GM19395 (cell line): ENCODE measurements at regions not wholly inside any gene's neighbourhood (a gene's known extent, or its start where the extent isn't known, plus 50 kb on each side); places are given as distances from the start of the nearest gene placed in this dataset.
A peak's percentile ranks its signal among the peaks of the same experiment; 100 is the strongest.

Experiments used
- ATAC-seq: cut with Tn5 transposase; IDR thresholded peaks from one replicate; pipeline ENCODE4 v1.9.1; 2021; ENCODE audit warnings: mild to moderate bottlenecking, moderate library complexity; ENCODE audit not compliant: unreplicated experiment

DNA sequence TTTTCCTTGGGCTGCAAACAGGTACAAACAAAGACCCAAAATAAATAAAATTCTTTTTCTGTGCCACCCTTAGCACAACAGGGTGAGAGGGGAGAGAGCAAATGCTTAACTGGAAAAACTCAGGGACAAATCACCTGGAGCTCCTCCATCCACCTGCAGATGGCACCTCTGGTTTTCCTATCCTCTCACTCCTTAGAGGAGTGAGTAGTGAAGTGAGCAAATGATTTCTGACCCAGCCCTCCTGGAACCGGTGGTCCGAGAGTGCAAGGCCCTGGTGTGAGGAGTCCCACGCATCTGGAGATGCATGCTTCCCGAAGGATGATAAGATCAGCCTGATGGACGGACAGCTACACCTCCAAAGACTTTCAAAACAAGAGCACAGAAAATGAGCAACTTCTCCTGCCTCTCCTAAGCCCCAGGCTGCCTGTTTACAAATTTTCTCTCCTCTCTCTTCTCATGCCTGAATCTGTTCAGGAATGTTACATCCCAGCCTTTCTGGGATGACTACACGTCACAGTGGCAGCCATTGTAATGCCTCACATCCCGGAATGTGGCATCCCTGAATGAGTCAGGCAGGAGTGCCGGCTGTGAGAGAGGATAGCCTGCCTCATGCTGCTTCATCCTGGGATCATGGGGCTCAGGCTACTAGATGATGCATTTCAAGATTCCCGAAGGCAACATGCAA, 86.4 kb downstream of the ADRB2 start:
- no peak for ATAC-seq

GRCh38 chr5:148913493-148913892, 87.1 kb downstream of the ADRB2 start:
- no peak for ATAC-seq

DNA sequence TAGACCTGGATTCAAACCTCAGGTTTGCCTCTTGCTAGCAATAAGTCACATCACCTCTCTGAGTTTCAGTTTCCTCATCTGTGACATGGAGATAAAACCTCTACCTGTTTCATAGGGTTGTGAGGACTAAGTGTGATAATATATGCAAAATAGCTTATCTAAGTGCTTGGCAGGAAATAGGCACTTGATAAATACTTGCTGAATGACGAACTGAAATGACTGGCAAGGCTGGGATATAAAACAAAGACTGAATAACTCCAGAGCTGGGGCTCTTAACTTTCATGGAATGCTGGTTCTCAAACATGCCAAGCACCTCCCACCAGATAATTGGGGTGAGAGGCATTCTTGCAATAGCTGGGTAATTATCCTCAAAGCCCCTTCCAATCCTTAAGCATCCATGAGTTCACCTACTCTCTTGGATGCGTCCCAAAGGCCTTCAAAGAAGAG, 87.6 kb downstream of the ADRB2 start:
- ATAC-seq: no peak

DNA sequence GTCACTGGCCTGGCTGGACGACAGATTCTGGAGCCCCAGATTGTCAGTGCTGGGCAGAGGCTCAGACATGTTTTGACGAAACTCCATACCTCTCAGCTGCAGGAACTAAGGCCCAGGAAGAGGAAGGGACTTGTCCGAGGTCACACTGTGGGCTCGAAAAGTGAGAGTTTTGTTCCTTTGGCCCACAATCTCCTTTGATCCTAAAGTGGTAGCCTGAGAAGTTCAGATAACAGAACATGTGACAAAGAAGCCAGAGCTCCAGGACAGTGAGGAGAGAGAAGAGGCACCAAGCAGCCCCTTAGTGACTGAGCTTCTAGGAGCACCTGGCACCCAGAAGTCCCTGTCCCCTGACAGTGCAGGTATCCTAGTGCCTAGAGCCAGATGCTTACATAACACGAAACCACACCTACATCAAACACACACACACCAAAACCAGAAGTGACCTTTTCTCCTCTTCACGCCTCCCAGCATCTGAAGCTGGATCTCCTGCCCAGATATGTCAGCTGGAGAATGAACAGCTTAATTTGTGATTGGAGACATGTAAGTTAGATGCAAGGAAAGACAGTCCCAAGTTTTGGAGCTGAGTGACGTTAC, 88.9 kb downstream of the ADRB2 start:
- no peak for ATAC-seq

GRCh38 chr5:148920646-148921288, 94.4 kb downstream of the ADRB2 start:
- no peak for ATAC-seq

- no peak for ATAC-seq
These were observed 94.9 kb downstream of the ADRB2 start for GRCh38 chr5:148921350-148921749.

DNA sequence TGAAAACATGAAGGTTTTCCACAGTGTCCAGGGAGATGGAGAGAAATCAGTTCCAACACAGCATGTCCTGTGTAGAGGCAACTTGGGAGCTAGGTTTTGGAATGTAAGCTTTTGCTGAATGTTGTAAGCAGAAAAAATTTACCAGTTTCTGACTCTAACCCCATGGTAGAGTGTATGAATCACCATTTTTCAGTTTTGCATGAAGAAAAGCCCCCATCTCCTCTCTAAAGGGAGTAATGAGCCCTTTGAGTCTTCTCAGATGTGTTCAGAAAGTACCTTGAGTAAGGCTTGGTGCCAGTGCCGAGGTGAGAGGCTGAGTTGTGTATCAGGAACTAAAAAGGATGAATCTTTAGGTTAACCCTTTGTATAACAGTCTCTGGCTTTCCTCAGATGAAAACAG, 96.2 kb downstream of the ADRB2 start:
- peak; percentile 75 for ATAC-seq

- no peak for ATAC-seq
These were observed 96.6 kb downstream of the ADRB2 start for GRCh38 chr5:148923023-148923422.

DNA sequence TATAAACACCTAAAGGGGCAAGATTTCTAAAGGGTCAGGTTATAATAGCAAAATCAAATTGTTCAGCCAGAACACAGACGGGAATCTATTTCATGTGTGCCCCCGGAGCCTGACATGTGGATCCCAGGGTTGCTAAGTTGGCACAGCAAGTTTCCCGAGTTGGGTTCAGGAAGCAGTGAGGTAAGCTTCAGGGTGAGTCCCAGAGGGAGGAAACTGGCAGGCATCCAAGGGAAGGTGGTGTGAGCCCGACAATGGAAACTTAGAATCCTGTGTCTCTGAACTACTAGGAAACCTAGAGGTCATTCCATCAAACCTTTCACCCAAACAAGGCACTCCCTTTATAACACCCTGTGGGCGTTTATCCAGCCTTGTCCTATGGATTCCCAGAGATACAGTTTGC, 98.4 kb downstream of the ADRB2 start:
- ATAC-seq: no peak

DNA sequence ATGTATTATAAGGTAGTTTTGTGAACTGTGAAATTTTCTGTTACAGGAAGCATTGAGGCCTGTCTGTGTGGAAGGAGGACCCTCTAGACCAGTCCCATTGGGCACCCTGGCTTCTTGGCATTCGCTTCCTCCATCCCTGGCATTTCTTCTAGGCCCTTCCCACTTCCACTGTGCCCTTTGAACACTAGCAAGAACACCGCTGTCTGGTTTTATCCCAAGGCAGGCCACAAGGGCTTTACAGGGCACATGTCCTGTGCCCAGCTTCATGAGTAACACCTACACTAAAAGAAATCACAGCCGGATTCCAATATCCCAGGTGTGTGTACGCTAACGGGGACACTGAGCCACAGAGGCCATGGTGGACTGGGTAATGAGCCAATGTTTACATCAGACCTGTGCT, 99.8 kb downstream of the ADRB2 start:
- no peak for ATAC-seq

GRCh38 chr5:148927307-148927946, 101.0 kb downstream of the ADRB2 start:
- no peak for ATAC-seq

DNA sequence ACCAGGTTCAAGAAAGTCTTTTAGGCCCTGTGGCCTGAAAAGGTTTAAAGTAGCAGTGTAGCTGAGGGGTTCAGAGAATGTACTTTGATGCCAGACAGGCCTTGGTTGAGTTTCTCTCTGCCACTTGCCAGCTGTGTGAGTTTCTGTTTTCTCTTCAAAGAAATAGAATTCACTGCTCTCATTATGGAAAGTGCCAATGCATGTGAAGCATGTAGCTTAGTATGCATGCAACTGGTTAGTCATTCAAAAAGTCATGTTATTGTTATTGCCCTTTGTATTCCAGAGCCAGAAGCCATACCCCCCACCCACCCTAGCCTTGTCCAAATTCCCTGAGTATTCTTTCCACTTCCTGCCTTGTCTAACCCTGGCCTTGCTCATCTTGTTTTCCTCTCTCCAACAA, 101.7 kb downstream of the ADRB2 start:
- ATAC-seq: no peak

DNA sequence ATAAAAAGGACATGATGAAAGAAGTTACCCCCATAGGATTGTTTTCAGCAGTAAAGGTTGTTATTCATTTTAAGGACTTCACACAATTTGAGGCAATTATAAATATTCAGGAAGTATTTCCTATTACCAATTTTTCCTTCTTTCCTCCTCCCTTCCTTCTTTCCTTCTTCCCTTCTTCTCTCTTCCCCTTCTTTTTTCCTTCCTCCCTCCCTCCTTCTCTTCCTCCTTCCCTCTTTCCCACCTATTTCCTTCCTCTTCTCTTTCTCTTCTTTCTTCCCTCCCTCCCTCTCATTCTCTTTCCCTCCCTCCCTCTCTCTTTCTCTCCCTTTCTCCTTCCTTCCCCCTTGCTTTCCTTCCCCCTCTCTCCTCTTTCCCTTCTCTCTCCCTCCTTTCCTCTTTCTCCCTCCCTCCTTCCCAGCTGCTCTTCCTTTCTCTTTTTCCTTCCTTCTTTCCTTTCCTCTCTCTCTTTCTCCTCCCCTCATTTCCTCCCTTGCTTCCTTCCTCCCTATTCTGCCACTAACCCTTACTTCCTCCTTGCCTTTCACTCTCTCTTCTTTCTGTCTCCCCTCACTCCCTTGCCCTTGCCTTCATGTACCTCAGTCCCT, 105.1 kb downstream of the ADRB2 start:
- no peak for ATAC-seq

GRCh38 chr5:148932355-148932935, 106.0 kb downstream of the ADRB2 start:
- ATAC-seq: no peak

GRCh38 chr5:148933903-148934432, 107.6 kb downstream of the ADRB2 start:
- ATAC-seq: no peak

- no peak for ATAC-seq
These were observed 108.5 kb downstream of the ADRB2 start for GRCh38 chr5:148934895-148935400.

GRCh38 chr5:148937239-148937638, 110.8 kb downstream of the ADRB2 start:
- no peak for ATAC-seq

- no peak for ATAC-seq
These were observed 111.6 kb downstream of the ADRB2 start for GRCh38 chr5:148937830-148938521.

DNA sequence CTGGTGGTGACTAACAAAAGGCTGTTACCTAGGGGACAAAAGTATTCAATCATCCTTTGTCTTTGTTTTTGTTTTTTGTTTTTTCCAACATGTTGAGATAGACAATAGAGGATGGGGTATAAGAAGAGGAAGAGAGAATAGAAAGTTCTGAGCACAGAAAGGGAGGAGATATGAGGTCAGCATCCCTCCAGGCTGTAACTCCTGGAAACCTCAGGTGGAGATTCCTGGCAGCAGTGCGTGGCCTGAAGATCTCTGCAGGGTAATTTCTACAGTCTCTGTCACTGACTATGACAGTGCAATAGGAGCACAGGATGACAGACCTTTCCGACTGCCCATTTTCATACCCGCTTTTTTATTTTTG, 112.1 kb downstream of the ADRB2 start:
- ATAC-seq: no peak

DNA sequence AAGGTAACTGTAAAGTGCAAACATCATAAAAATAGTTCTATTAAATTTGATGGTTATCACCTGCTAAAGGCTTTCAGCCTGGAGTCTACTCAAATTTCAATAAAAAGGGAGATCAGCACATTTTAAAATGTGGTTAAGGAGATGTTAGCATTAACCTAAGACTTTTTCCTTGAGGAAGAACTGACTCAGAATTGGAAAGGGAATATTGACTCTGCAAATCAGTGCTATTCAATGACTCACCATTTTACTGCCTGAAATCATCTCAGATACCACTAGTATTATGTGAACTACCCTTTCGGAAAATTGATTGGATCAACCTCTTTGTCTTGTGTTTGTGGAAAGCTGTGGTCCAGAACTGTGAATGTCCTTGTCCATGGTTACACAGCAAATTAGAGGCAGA, 113.3 kb downstream of the ADRB2 start:
- ATAC-seq: no peak
